AG10803 (cell line): ENCODE measurements at regions not wholly inside any gene's neighbourhood (a gene's known extent, or its start where the extent isn't known, plus 50 kb on each side); places are given as distances from the start of the nearest gene placed in this dataset.

Experiments used
- DNase-seq: peaks from one replicate; pipeline ENCODE4 v3.0.0; 2010; ENCODE audit warnings: low read depth
- H3K4me3 ChIP-seq: 2 replicates; pipeline ENCODE4 v1.5.1; 2011; ENCODE audit warnings: mild to moderate bottlenecking, low read length, control low read depth
- CTCF ChIP-seq: conservative IDR thresholded peaks from 2 replicates; pipeline ENCODE4 v1.5.1; 2011; ENCODE audit warnings: mild to moderate bottlenecking, low read length, control low read depth, inconsistent platforms

- DNase-seq = no peak
- TF ChIP-seq CTCF = no peak
- H3K4me3 ChIP-seq = no peak overlapping the region
Measured at GRCh38 chr4:122100508-122100907, 51.6 kb upstream of the BLTP1 start.

- no peak overlapping the region for H3K4me3 ChIP-seq
- peak; percentile 25 for DNase-seq
Measured at GRCh38 chr4:122099896-122100295, 52.2 kb upstream of the BLTP1 start.

GRCh38 chr4:122091836-122092405 is 60.2 kb upstream of the BLTP1 start:
- no peak for TF ChIP-seq CTCF
- H3K4me3 ChIP-seq = no peak overlapping the region
- no peak for DNase-seq

More at GRCh38 chr4:122099896-122100295, 52.2 kb upstream of the BLTP1 start:
- no peak for TF ChIP-seq CTCF

GRCh38 chr4:122091397-122091796 is 60.7 kb upstream of the BLTP1 start:
- TF ChIP-seq CTCF = no peak
- no peak overlapping the region for H3K4me3 ChIP-seq
- DNase-seq = no peak

- no peak overlapping the region for H3K4me3 ChIP-seq
- no peak for TF ChIP-seq CTCF
- DNase-seq = no peak
Measured at GRCh38 chr4:122090989-122091388, 61.1 kb upstream of the BLTP1 start.

- DNase-seq = no peak
- TF ChIP-seq CTCF = no peak
- no peak overlapping the region for H3K4me3 ChIP-seq
Measured at GRCh38 chr4:122086338-122087065, 65.6 kb upstream of the BLTP1 start.

- no peak for TF ChIP-seq CTCF
- no peak for DNase-seq
- H3K4me3 ChIP-seq = no peak overlapping the region
Measured at GRCh38 chr4:122083989-122084388, 68.1 kb upstream of the BLTP1 start.
